Mammary epithelial cell (primary cell): ENCODE measurements at regions not wholly inside any gene's neighbourhood (a gene's known extent, or its start where the extent isn't known, plus 50 kb on each side); places are given as distances from the start of the nearest gene placed in this dataset.

Experiments used
- EZH2 ChIP-seq: IDR thresholded peaks from 2 replicates; pipeline ENCODE4 v1.6.1; 2012; ENCODE audit warnings: low read length, inconsistent platforms, borderline replicate concordance
- TF ChIP-seq, protein P1 (sequence below), 2 donors: IDR thresholded peaks in 1 of 2; conservative IDR thresholded peaks in 1 of 2; 2 replicates each; pipeline ENCODE4 v1.5.1; 2011 to 2012; ENCODE audit warnings: inconsistent platforms in 2 of 2, low read length in 2 of 2, mild to moderate bottlenecking in 2 of 2, control low read depth in 1 of 2, low read depth in 1 of 2; ENCODE audit not compliant: insufficient read depth in 1 of 2; ENCODE audit errors: extremely low read depth in 1 of 2

DNA sequence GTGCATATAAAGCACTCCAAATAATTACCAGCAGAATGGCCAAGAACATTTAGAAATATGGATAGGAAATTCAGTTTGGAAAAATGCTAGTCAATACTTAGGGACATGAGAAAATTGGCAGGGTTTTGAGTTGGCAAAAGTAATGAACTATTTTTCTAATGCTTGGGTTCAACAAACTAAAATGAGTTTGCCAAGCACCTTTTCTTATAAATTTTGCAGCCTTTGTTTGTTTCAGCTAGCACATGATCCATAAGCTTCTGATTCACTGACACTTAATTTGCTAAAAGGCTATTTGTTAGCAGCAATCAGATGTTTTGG is 324.8 kb downstream of the QKI start:
- TF ChIP-seq, protein P1, sequence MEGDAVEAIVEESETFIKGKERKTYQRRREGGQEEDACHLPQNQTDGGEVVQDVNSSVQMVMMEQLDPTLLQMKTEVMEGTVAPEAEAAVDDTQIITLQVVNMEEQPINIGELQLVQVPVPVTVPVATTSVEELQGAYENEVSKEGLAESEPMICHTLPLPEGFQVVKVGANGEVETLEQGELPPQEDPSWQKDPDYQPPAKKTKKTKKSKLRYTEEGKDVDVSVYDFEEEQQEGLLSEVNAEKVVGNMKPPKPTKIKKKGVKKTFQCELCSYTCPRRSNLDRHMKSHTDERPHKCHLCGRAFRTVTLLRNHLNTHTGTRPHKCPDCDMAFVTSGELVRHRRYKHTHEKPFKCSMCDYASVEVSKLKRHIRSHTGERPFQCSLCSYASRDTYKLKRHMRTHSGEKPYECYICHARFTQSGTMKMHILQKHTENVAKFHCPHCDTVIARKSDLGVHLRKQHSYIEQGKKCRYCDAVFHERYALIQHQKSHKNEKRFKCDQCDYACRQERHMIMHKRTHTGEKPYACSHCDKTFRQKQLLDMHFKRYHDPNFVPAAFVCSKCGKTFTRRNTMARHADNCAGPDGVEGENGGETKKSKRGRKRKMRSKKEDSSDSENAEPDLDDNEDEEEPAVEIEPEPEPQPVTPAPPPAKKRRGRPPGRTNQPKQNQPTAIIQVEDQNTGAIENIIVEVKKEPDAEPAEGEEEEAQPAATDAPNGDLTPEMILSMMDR (conservative IDR thresholded peaks at IDR 0.05 in 1 of 2, IDR thresholded peaks at IDR 0.05 in 1 of 2; ENCODE audit: extremely low read depth in 1 of 2, insufficient read depth in 1 of 2, low read depth in 1 of 2, low read length in 2 of 2), result no peak
- TF ChIP-seq EZH2, result no peak
